Astrocyte (in vitro differentiated cells and primary cell): ENCODE measurements at regions not wholly inside any gene's neighbourhood (a gene's known extent, or its start where the extent isn't known, plus 50 kb on each side); places are given as distances from the start of the nearest gene placed in this dataset.

Experiments
- DNase-seq: peaks from one replicate; pipeline ENCODE4 v3.0.0-alpha.2; 2010; ENCODE audit warnings: low read depth
- FAIRE-seq: peaks from 2 replicates; lab custom pipeline; 2011; peaks lifted over from hg19 to GRCh38; lab: Jason Lieb, UNC
- H2AFZ ChIP-seq: 2 replicates; pipeline ENCODE4 v1.6.0; 2012; ENCODE audit warnings: low read depth, low read length, inconsistent platforms
- H3K27ac ChIP-seq: 2 replicates; pipeline ENCODE4 v1.5.1; 2011; ENCODE audit warnings: low read depth, low read length, inconsistent platforms
- H3K27me3 ChIP-seq: 2 replicates; pipeline ENCODE4 v1.6.0; 2011; ENCODE audit warnings: low read length, inconsistent platforms; ENCODE audit not compliant: insufficient read depth
- H3K36me3 ChIP-seq: 2 replicates; pipeline ENCODE4 v1.5.1; 2011; ENCODE audit warnings: low read length, inconsistent platforms; ENCODE audit not compliant: insufficient read depth
- H3K4me1 ChIP-seq: 2 replicates; pipeline ENCODE4 v1.5.1; 2011; ENCODE audit warnings: low read length, inconsistent platforms; ENCODE audit not compliant: insufficient read depth
- H3K4me2 ChIP-seq: 2 replicates; pipeline ENCODE4 v1.6.0; 2012; ENCODE audit warnings: low read length, inconsistent platforms
- H3K4me3 ChIP-seq: 2 replicates; pipeline ENCODE4 v1.5.1; 2011; ENCODE audit warnings: low read depth, mild to moderate bottlenecking, low read length, inconsistent platforms; ENCODE audit not compliant: insufficient read depth
- H3K79me2 ChIP-seq: 2 replicates; pipeline ENCODE4 v1.6.0; 2012; ENCODE audit warnings: mild to moderate bottlenecking, low read length, inconsistent platforms; ENCODE audit not compliant: insufficient read depth
- H3K9ac ChIP-seq: 2 replicates; pipeline ENCODE4 v1.6.0; 2012; ENCODE audit warnings: mild to moderate bottlenecking, low read length, inconsistent platforms
- H3K9me3 ChIP-seq: 2 replicates; pipeline ENCODE4 v1.5.1; 2012; ENCODE audit warnings: low read depth, mild to moderate bottlenecking, low read length, inconsistent platforms; ENCODE audit not compliant: insufficient read depth
- H4K20me1 ChIP-seq: 2 replicates; pipeline ENCODE4 v1.6.0; 2012; ENCODE audit warnings: low read length, inconsistent platforms; ENCODE audit not compliant: insufficient read depth
- H3K27ac Mint-ChIP-seq: one replicate; pipeline ENCODE4 v1.8.0; 2021; ENCODE audit warnings: mild to moderate bottlenecking, mixed read lengths; ENCODE audit not compliant: unreplicated experiment
- H3K27me3 Mint-ChIP-seq: one replicate; pipeline ENCODE4 v1.8.0; 2021; ENCODE audit warnings: low read depth, mixed read lengths; ENCODE audit not compliant: unreplicated experiment
- H3K36me3 Mint-ChIP-seq: one replicate; pipeline ENCODE4 v1.8.0; 2021; ENCODE audit warnings: low read depth, mixed read lengths; ENCODE audit not compliant: unreplicated experiment
- H3K4me1 Mint-ChIP-seq: one replicate; pipeline ENCODE4 v1.8.0; 2021; ENCODE audit warnings: low read depth, mixed read lengths; ENCODE audit not compliant: unreplicated experiment
- H3K4me3 Mint-ChIP-seq: one replicate; pipeline ENCODE4 v1.8.0; 2021; ENCODE audit warnings: mild to moderate bottlenecking, moderate library complexity, mixed read lengths; ENCODE audit not compliant: unreplicated experiment
- H3K9me3 Mint-ChIP-seq: one replicate; pipeline ENCODE4 v1.8.0; 2021; ENCODE audit warnings: mild to moderate bottlenecking, mixed read lengths; ENCODE audit not compliant: unreplicated experiment
- EZH2 ChIP-seq: IDR thresholded peaks from 2 replicates; pipeline ENCODE4 v1.6.1; 2012; ENCODE audit warnings: mild to moderate bottlenecking, low read length, inconsistent platforms; ENCODE audit not compliant: insufficient read depth
- TF ChIP-seq, protein P1 (sequence below): IDR thresholded peaks from 2 replicates; pipeline ENCODE4 v1.5.1; 2011; ENCODE audit warnings: low read depth, mild to moderate bottlenecking, inconsistent platforms, low read length, moderate library complexity; ENCODE audit not compliant: insufficient read depth

DNA sequence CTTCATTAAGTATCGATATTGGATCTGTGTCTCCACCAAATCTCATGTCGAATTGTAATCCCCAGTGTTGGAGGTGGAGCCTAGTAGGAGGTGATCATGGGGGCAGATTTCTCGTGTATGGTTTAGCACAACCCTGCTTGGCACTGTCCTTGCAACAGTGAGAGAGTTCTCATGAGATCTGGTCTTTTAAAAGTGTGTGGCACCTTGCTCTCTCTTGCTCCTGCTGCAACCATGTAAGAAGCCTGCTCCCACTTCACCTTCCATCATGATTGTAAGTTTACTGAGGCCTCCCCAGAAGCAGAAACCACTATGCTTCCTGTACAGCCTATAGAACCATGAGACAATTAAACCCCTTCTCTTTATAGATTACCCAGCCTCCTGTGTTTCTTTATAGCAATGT is 424.4 kb downstream of the NPHP4 start:
- Histone ChIP-seq H3K27me3 (no peaks in the 10 kb centered on the region), H2AFZ (no peak overlapping the region), H3K4me3 (no peak overlapping the region), H3K4me2 (no peak overlapping the region), H3K27ac (no peak overlapping the region), H3K36me3 (no peaks in the 10 kb centered on the region), H3K9me3 (peaks cover 5% of the 10 kb centered on the region), H3K9ac (no peak overlapping the region), H4K20me1 (no peaks in the 10 kb centered on the region), H3K4me1 (no peaks in the 10 kb centered on the region), H3K79me2 (no peaks in the 10 kb centered on the region)
- Mint-ChIP-seq H3K27ac (no peak overlapping the region), H3K9me3 (no peaks in the 10 kb centered on the region), H3K4me3 (no peak overlapping the region), H3K4me1 (no peaks in the 10 kb centered on the region), H3K36me3 (no peaks in the 10 kb centered on the region), H3K27me3 (peaks cover 8% of the 10 kb centered on the region)
- no peak for TF ChIP-seq EZH2
- TF ChIP-seq, protein P1, sequence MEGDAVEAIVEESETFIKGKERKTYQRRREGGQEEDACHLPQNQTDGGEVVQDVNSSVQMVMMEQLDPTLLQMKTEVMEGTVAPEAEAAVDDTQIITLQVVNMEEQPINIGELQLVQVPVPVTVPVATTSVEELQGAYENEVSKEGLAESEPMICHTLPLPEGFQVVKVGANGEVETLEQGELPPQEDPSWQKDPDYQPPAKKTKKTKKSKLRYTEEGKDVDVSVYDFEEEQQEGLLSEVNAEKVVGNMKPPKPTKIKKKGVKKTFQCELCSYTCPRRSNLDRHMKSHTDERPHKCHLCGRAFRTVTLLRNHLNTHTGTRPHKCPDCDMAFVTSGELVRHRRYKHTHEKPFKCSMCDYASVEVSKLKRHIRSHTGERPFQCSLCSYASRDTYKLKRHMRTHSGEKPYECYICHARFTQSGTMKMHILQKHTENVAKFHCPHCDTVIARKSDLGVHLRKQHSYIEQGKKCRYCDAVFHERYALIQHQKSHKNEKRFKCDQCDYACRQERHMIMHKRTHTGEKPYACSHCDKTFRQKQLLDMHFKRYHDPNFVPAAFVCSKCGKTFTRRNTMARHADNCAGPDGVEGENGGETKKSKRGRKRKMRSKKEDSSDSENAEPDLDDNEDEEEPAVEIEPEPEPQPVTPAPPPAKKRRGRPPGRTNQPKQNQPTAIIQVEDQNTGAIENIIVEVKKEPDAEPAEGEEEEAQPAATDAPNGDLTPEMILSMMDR = no peak
- DNase-seq (no peak), FAIRE-seq (no peak)

DNA sequence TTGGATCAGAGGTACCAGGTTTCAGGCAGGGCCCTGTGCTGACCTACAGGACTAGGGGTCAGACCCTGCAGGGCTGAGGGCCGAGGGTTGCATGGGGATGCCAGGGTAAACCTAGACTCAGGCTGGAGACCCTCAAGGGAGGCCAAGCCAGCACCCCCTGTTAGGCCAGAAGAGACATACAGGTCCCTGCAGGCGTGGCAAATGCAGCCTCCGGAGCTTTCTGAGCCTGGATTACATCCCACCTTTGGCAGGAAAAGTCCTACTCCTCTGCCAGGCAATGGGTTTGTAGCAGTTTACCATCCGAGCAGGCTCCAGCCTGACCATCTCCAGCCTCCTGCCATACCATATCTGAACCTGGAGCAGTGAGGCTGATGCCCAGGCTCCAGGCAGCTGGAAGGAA is 425.3 kb downstream of the NPHP4 start:
- Histone ChIP-seq H2AFZ (no peak overlapping the region), H3K79me2 (no peaks in the 10 kb centered on the region), H3K4me1 (no peaks in the 10 kb centered on the region), H3K9ac (no peak overlapping the region), H3K27ac (no peak overlapping the region), H3K27me3 (no peaks in the 10 kb centered on the region), H3K36me3 (no peaks in the 10 kb centered on the region), H3K4me3 (no peak overlapping the region), H4K20me1 (no peaks in the 10 kb centered on the region), H3K9me3 (peaks cover 5% of the 10 kb centered on the region), H3K4me2 (no peak overlapping the region)
- no peak overlapping the region for H3K4me3 Mint-ChIP-seq
- FAIRE-seq (no peak), DNase-seq (no peak)
- no peak overlapping the region for H3K27ac Mint-ChIP-seq
- H3K36me3 Mint-ChIP-seq = no peaks in the 10 kb centered on the region
- TF ChIP-seq EZH2 = no peak
- TF ChIP-seq, protein P1 = no peak
- H3K4me1 Mint-ChIP-seq = no peaks in the 10 kb centered on the region
- H3K9me3 Mint-ChIP-seq = no peaks in the 10 kb centered on the region
- peaks cover 8% of the 10 kb centered on the region for H3K27me3 Mint-ChIP-seq

DNA sequence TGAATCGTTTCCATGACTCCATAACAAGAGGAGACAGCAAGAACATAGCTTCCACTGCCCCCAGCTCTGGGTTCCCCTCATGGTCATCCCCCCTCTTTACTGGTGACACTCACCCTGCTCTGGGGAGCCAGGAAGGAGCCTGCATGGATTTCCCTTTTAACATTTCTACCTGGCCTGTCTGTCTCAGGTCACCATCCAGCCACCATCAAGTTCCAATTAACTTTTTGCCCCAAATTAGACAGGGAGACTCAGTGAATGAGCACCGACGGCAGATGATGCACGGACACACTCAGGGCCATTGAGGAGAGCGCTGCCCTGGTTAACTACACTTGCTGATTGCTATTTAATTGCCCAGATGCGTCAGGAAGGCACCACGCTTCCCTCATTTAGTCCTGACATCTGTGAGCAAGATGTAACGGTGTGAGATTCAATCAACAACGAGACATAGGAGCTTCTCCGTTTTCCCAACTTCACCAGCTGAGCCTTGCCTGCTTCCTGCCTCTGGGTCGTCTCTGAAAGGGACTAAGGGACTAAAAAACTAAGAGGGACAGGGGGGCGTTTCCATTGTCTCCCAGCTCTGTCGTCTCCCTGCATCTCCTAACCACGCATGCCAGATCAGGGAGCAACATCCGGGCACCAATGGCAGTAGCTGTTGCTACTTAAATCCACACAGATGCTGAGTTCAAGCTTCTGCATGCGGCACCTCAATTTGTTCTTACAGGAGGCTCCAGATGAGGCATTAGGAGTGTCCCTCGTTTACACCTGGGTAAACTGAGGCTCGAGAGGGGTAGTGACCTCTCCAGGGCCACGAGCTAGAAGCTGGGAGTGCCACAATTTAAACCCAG is 426.7 kb downstream of the NPHP4 start:
- Mint-ChIP-seq H3K4me1 (no peaks in the 10 kb centered on the region), H3K27me3 (peaks cover 8% of the 10 kb centered on the region), H3K36me3 (no peaks in the 10 kb centered on the region), H3K27ac (no peak overlapping the region), H3K4me3 (no peak overlapping the region), H3K9me3 (no peaks in the 10 kb centered on the region)
- Histone ChIP-seq H3K27me3 (no peaks in the 10 kb centered on the region), H3K4me3 (no peak overlapping the region), H4K20me1 (no peaks in the 10 kb centered on the region), H3K27ac (no peak overlapping the region), H3K9me3 (peaks cover 3% of the 10 kb centered on the region), H2AFZ (no peak overlapping the region), H3K9ac (no peak overlapping the region), H3K4me2 (no peak overlapping the region), H3K79me2 (no peaks in the 10 kb centered on the region), H3K36me3 (no peaks in the 10 kb centered on the region), H3K4me1 (no peaks in the 10 kb centered on the region)
- no peak for TF ChIP-seq EZH2
- TF ChIP-seq, protein P1 = no peak
- DNase-seq (no peak), FAIRE-seq (no peak)
